ENCODE measurements at regions not wholly inside any gene's neighbourhood (a gene's known extent, or its start where the extent isn't known, plus 50 kb on each side); places are given as distances from the start of the nearest gene placed in this dataset.

DNA sequence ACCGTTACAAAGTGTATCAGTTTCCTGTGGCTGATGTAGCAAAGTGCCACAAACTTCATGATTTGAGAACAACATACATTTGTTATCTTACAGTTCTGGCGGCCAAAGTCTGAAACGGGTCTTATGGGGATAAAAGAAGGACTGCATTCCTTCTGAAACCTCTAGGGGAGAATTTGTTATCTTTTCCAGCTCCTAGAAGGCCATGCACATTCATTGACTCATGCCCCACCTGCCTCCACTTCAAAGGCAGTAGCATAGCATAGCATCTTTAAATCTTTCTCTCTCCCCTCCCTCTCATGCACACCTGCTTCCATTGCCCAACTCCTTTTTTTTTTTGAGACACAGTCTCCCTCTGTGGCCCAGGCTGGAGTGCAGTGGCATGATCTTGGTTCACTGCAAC, 190.7 kb upstream of the DYNLRB2 start:
- intact Hi-C loops (cut with DNase I; ENCODE audit: low total_unique reads) = no loop called here
- no peak for DNase-seq (ENCODE audit: low spot score in 2 of 2)
- H3K4me3 ChIP-seq (ENCODE audit: low read depth, poor library complexity, severe bottlenecking) = no peak overlapping the region
- WGBS, 2 donors = 78 to 82% methylated on average over 3 of the region's 3 CpGs
- TF ChIP-seq, protein P1, sequence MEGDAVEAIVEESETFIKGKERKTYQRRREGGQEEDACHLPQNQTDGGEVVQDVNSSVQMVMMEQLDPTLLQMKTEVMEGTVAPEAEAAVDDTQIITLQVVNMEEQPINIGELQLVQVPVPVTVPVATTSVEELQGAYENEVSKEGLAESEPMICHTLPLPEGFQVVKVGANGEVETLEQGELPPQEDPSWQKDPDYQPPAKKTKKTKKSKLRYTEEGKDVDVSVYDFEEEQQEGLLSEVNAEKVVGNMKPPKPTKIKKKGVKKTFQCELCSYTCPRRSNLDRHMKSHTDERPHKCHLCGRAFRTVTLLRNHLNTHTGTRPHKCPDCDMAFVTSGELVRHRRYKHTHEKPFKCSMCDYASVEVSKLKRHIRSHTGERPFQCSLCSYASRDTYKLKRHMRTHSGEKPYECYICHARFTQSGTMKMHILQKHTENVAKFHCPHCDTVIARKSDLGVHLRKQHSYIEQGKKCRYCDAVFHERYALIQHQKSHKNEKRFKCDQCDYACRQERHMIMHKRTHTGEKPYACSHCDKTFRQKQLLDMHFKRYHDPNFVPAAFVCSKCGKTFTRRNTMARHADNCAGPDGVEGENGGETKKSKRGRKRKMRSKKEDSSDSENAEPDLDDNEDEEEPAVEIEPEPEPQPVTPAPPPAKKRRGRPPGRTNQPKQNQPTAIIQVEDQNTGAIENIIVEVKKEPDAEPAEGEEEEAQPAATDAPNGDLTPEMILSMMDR (IDR thresholded peaks at IDR 0.05) = no peak
- TF ChIP-seq POLR2A (IDR thresholded peaks at IDR 0.05) = no peak

DNA sequence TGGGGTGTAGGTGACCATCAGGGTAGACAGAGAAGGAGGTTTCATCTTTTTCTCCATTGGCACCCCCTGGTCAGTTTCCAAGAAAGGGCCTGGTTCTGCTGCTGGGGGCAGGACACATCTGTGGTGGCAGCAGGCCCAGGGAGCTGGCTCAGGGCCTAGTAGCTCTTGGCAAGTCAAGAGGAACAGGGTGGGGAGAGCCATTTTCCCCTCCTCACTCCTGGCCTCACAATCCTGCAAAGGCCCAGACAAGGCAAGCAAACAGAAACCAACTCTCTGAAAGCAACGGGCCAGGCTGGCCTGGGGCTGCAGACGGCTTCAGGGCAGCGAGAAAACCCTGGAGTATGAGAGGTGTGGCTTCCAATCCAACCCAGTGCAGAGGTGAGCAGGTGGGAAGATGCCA, 192.9 kb upstream of the DYNLRB2 start:
- TF ChIP-seq, protein P1 (IDR thresholded peaks at IDR 0.05) = no peak
- no peak for TF ChIP-seq POLR2A (IDR thresholded peaks at IDR 0.05)
- 23 to 36% methylated on average over 3 of the region's 3 CpGs for WGBS, 2 donors
- peak in 1 of 2 donors; percentile 14 for DNase-seq (ENCODE audit: low spot score in 2 of 2)
- intact Hi-C loops (cut with DNase I; ENCODE audit: low total_unique reads) = no loop called here
- H3K4me3 ChIP-seq (ENCODE audit: low read depth, poor library complexity, severe bottlenecking) = no peak overlapping the region

DNA sequence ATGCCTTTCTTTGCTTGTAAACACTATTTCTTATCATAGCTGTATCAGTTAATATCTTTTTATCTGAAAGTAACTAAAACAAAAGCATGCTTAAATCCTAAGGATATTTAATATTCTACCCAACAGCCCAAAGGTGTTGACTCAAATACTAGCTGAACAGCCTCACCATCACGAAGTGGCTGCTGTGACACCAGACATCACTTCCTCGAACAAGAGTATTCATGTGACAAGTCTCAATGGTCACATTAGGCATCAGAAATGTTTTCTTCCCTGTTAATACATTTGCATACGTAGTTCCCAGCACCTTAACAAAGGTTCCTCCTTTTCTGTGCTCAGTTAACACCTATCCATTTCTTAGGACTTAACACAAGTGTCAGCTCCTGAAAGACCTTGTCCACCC, 193.8 kb upstream of the DYNLRB2 start:
- no peak overlapping the region for H3K4me3 ChIP-seq (ENCODE audit: low read depth, poor library complexity, severe bottlenecking)
- TF ChIP-seq, protein P1 (IDR thresholded peaks at IDR 0.05) = no peak
- TF ChIP-seq POLR2A (IDR thresholded peaks at IDR 0.05) = no peak
- no peak for DNase-seq (ENCODE audit: low spot score in 2 of 2)
- intact Hi-C loops (cut with DNase I; ENCODE audit: low total_unique reads) = no loop called here
- WGBS, 2 donors = 92 to 97% methylated on average over 3 of the region's 3 CpGs

DNA sequence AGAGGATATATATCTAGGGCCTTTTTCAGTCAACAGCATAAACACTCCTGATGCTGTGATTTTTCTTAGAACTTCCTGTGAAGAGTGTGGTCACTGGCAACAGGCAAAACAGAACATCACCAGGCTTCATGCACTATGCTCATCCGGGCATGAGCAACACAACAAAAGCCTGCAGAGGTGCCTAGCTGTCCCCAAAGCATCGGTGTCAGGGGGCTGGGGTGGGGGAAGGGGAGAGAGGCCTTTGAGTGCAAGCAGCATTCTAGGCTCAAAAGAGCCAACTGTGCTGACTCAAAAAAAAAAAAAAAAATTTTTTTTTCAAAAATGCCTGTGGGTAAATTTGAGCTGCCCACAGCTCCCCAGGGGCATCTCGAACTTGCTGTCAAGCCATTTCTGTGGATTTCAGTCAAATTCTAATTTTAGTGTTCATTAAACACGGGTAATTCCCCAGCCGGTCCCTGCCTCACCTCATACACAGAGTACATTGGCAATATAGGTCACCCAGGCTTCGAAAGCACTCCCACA, 194.6 kb upstream of the DYNLRB2 start:
- intact Hi-C loops (cut with DNase I; ENCODE audit: low total_unique reads) = no loop called here
- no peak overlapping the region for H3K4me3 ChIP-seq (ENCODE audit: low read depth, poor library complexity, severe bottlenecking)
- DNase-seq (ENCODE audit: low spot score in 2 of 2) = no peak
- TF ChIP-seq POLR2A (IDR thresholded peaks at IDR 0.05) = no peak
- TF ChIP-seq, protein P1 (IDR thresholded peaks at IDR 0.05) = no peak
- 44 to 52% methylated on average over 6 of the region's 6 CpGs for WGBS, 2 donors

DNA sequence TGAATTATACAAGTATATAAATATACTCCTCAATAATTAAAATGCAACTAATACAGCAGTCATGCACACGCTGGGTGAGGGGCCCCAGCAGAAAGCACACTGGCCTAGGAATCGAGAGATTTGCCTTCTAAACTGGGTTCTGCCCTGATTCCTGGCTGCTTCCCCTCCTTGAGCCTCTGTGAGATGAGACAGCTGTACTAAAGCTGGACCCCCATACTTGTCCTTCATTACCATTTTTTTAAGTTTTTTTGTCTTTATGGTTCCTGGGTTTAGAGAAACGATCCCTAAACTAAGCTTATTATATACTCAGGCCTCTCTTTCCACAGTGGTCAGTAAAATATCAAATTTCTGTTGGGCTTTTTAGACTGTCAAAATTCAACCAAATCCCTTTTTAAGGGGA, 195.1 kb upstream of the DYNLRB2 start:
- no peak for DNase-seq (ENCODE audit: low spot score in 2 of 2)
- no peak for TF ChIP-seq POLR2A (IDR thresholded peaks at IDR 0.05)
- TF ChIP-seq, protein P1 (IDR thresholded peaks at IDR 0.05) = no peak
- 83 to 88% methylated on average over 3 of the region's 3 CpGs for WGBS, 2 donors
- intact Hi-C loops (cut with DNase I; ENCODE audit: low total_unique reads) = no loop called here
- no peak overlapping the region for H3K4me3 ChIP-seq (ENCODE audit: low read depth, poor library complexity, severe bottlenecking)

DNA sequence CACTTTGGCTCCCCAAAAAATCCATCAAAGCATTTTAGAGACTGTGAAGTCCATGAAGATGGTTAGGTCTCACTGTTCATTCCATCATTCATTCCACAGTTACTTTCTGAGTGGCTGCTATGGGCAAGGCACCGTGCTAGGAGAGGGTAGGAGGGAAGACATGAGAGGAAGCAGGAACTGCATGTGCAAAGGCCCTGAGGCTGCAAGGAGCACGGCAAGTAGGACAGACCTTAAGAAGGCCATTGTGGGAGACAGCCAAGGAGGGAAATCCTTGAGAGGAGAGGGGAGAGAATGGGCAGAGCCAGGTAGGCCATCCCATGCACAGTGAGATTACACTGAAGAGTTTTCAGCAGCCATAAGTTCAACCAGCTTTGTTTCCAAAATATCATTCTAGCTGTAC, 196.2 kb upstream of the DYNLRB2 start:
- no peak for DNase-seq (ENCODE audit: low spot score in 2 of 2)
- intact Hi-C loops (cut with DNase I; ENCODE audit: low total_unique reads) = no loop called here
- TF ChIP-seq, protein P1 (IDR thresholded peaks at IDR 0.05) = no peak
- TF ChIP-seq POLR2A (IDR thresholded peaks at IDR 0.05) = no peak
- WGBS, 2 donors = 88 to 93% methylated on average over 2 of the region's 2 CpGs
- H3K4me3 ChIP-seq (ENCODE audit: low read depth, poor library complexity, severe bottlenecking) = no peak overlapping the region

Measured in lower leg skin (tissue), 4 donors.